ENCODE measurements at regions not wholly inside any gene's neighbourhood (a gene's known extent, or its start where the extent isn't known, plus 50 kb on each side); places are given as distances from the start of the nearest gene placed in this dataset.

DNA sequence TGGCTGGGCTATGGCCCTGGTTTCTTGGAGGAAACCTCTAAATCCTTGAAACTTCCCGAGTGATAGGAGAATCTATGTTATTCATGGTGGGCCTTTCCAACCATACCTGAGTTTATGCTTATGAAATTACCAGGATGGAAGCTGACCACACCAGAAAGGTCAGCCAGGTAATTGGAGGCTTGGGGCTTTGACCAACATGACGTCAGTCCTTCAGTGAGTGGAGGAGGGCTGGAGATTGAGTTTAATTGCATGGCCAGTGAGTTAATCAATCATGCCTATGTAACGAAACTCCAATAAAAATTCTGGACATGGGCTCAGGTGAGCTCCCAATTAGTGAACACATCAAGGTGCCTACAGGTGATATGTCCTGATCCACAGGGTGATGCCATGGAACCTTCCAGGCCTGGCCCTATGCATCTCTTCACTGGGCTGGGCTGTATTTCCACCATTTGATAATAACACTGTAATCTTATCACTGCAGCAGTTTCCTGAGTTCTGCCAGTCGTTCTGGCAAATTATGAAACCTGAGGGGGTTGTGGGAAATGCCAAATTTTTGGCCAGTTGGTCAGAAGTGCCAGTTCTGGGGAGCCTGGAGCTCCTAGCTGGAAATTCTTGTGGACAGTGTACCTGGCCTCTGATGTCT lies 106.5 kb downstream of the CDH26 start:
- H3K36me3 ChIP-seq (ENCODE audit: insufficient read depth in 1 of 2, low read depth in 1 of 2) = no peaks in the 10 kb centered on the region
- intact Hi-C loops (cut with DNase I) = no loop called here
- H3K4me3 ChIP-seq = no peak overlapping the region
- no peak overlapping the region for H3K27ac ChIP-seq
- DNase-seq = no peak
- H3K4me1 ChIP-seq = peaks cover 41% of the 10 kb centered on the region
- TF ChIP-seq, protein P1, sequence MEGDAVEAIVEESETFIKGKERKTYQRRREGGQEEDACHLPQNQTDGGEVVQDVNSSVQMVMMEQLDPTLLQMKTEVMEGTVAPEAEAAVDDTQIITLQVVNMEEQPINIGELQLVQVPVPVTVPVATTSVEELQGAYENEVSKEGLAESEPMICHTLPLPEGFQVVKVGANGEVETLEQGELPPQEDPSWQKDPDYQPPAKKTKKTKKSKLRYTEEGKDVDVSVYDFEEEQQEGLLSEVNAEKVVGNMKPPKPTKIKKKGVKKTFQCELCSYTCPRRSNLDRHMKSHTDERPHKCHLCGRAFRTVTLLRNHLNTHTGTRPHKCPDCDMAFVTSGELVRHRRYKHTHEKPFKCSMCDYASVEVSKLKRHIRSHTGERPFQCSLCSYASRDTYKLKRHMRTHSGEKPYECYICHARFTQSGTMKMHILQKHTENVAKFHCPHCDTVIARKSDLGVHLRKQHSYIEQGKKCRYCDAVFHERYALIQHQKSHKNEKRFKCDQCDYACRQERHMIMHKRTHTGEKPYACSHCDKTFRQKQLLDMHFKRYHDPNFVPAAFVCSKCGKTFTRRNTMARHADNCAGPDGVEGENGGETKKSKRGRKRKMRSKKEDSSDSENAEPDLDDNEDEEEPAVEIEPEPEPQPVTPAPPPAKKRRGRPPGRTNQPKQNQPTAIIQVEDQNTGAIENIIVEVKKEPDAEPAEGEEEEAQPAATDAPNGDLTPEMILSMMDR (IDR thresholded peaks at IDR 0.05) = no peak
- ATAC-seq = no peak
- WGBS, 3 donors = 50 to 80% (median 53%) methylated on average over 4 of the region's 4 CpGs
- H3K9me3 ChIP-seq = no peaks in the 10 kb centered on the region
- H3K27me3 ChIP-seq (ENCODE audit: insufficient read depth in 3 of 3, low read length in 2 of 3) = no peaks in the 10 kb centered on the region

DNA sequence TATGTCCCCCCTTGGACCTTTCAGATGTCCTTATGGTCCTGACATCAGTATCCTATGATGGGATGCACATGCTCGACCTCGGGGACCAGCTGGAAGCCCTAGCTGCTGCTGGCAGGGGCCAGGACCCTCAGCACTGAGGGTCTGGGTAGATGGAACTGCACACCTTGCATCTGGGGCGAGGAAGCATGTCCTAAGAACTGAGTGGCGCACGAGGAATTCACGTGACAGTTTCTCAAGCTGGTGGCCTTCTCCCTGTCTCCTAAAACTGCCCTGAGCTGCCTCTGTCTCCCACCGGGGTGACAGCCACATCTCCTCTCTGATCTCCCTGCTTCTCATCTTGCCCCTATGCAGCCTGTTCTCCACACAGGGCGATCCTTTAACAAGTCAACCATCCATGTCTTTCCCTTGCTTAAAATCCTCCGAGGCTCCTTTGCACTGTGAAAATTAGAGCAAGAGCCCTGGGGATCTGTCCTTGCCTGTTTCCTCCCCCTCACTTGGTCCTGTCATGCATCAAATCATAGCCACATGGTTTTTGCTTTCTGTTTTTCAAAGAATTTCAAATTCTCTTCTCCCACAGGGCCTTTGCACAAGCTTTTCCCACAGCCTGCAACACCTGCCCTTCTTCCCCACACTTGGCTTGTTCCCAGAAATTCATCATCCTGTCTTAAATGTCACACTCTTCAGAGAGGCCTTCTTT lies 107.7 kb downstream of the CDH26 start:
- ATAC-seq = no peak
- Histone ChIP-seq H3K4me1 (peaks cover 28% of the 10 kb centered on the region), H3K36me3 (ENCODE audit: insufficient read depth in 1 of 2, low read depth in 1 of 2) (no peaks in the 10 kb centered on the region), H3K27me3 (ENCODE audit: insufficient read depth in 3 of 3, low read length in 2 of 3) (no peaks in the 10 kb centered on the region), H3K27ac (no peak overlapping the region), H3K9me3 (no peaks in the 10 kb centered on the region), H3K4me3 (no peak overlapping the region)
- DNase-seq = no peak
- WGBS, 3 donors = 82 to 87% (median 83%) methylated on average over 9 of the region's 9 CpGs
- intact Hi-C loops (cut with DNase I) = no loop called here
- TF ChIP-seq, protein P1 (IDR thresholded peaks at IDR 0.05) = no peak

DNA sequence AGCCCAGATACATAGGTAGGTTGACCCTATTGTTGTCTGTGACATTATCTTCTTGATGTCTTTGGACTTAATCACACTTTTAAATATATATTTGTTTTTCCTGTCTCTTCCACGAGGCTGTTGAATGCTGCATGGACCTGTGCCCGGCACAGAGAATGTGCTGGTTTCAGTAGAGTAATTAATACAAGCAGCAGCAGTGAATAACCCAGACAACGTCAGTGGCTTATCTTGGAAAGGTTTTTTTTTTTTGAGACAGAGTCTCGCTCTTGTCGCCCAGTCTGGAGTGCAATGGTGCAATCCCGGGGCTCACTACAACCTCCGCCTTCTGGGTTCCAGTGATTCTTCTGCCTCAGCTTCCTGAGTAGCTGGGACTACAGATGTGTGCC lies 108.2 kb downstream of the CDH26 start:
- intact Hi-C loops (cut with DNase I) = no loop called here
- H3K27ac ChIP-seq = no peak overlapping the region
- TF ChIP-seq, protein P1 (IDR thresholded peaks at IDR 0.05) = no peak
- H3K27me3 ChIP-seq (ENCODE audit: insufficient read depth in 3 of 3, low read length in 2 of 3) = no peaks in the 10 kb centered on the region
- no peak overlapping the region for H3K4me3 ChIP-seq
- H3K36me3 ChIP-seq (ENCODE audit: insufficient read depth in 1 of 2, low read depth in 1 of 2) = no peaks in the 10 kb centered on the region
- no peaks in the 10 kb centered on the region for H3K9me3 ChIP-seq
- no peak for ATAC-seq
- DNase-seq = no peak
- 69 to 81% (median 74%) methylated on average over 7 of the region's 7 CpGs for WGBS, 3 donors
- peaks cover 23% of the 10 kb centered on the region for H3K4me1 ChIP-seq

DNA sequence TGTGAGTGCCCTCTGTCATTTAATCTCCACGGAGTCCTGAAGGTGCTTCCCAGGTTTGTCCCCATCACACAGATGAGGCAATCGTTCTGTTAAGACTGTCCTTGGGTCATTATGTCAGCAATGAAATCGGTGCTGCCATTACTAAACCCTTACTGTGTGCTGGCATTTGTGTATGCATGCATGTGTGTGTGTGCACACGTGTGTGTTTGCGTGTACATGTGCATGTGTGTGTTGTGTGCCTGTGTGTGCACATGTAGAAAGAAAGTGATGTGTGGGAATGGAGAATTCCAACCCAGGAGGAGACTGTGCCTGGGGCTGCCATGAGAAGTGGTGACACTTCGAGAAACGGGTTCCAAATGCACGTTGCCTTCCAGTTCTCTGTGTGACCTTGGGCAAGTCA lies 110.3 kb downstream of the CDH26 start:
- H3K27ac ChIP-seq = no peak overlapping the region
- ATAC-seq = no peak
- intact Hi-C loops (cut with DNase I) = no loop called here
- H3K4me1 ChIP-seq = peaks cover 4% of the 10 kb centered on the region
- no peak for DNase-seq
- no peaks in the 10 kb centered on the region for H3K27me3 ChIP-seq (ENCODE audit: insufficient read depth in 3 of 3, low read length in 2 of 3)
- no peaks in the 10 kb centered on the region for H3K36me3 ChIP-seq (ENCODE audit: insufficient read depth in 1 of 2, low read depth in 1 of 2)
- TF ChIP-seq, protein P1 (IDR thresholded peaks at IDR 0.05) = no peak
- H3K4me3 ChIP-seq = no peak overlapping the region
- 87 to 93% (median 91%) methylated on average over 8 of the region's 8 CpGs for WGBS, 3 donors
- H3K9me3 ChIP-seq = peaks cover 6% of the 10 kb centered on the region
